Stimulated activated naive CD8-positive, alpha-beta T cell treated with anti-CD3 and anti-CD28 coated beads, Interleukin-15, Interleukin-2, amounts not matched to agents 100 ng/mL and 50 ng/mL, for 24 hours (primary cell): ENCODE measurements at regions not wholly inside any gene's neighbourhood (a gene's known extent, or its start where the extent isn't known, plus 50 kb on each side); places are given as distances from the start of the nearest gene placed in this dataset.
A peak's percentile ranks its signal among the peaks of the same experiment; 100 is the strongest.

Source experiments
- H3K27ac Mint-ChIP-seq: one replicate; pipeline ENCODE4 v1.8.0; 2021; ENCODE audit warnings: mild to moderate bottlenecking, mixed read lengths
- H3K27me3 Mint-ChIP-seq: one replicate; pipeline ENCODE4 v1.8.0; 2021; ENCODE audit warnings: mixed read lengths
- H3K36me3 Mint-ChIP-seq: one replicate; pipeline ENCODE4 v1.8.0; 2021; ENCODE audit warnings: low read depth, mixed read lengths
- H3K4me1 Mint-ChIP-seq: one replicate; pipeline ENCODE4 v1.8.0; 2021; ENCODE audit warnings: low read depth, mixed read lengths
- H3K4me3 Mint-ChIP-seq: one replicate; pipeline ENCODE4 v1.8.0; 2021; ENCODE audit warnings: mild to moderate bottlenecking, mixed read lengths
- H3K9me3 Mint-ChIP-seq: one replicate; pipeline ENCODE4 v1.8.0; 2021; ENCODE audit warnings: mixed read lengths

DNA sequence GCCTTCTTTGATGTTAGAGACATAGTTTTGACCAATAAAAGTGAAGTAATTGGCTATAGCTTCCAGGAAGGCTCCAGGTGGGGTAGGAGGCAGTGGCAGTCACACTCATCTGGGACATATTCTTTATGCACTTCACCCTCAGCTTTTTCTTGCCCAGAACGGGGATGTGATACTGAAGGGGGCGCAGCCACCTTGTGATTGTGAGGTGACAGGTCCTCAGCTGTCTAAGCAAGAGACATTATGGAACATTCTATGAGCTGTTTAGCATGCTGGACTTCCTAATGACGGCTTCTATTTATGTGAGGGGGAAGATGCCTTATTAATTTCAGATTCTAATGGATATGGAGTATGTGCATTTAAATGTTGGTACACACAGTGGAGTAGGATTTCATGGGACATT lies 151.3 kb upstream of the ZFP64 start:
- H3K4me3 Mint-ChIP-seq = no peak overlapping the region
- peaks cover 4% of the 10 kb centered on the region for H3K9me3 Mint-ChIP-seq
- peaks cover 3% of the 10 kb centered on the region for H3K4me1 Mint-ChIP-seq
- no peaks in the 10 kb centered on the region for H3K36me3 Mint-ChIP-seq
- H3K27me3 Mint-ChIP-seq = peaks cover 5% of the 10 kb centered on the region
- H3K27ac Mint-ChIP-seq = no peak overlapping the region

GRCh38 chr20:52340036-52340634 lies 148.6 kb upstream of the ZFP64 start:
- peaks cover 5% of the 10 kb centered on the region for H3K27me3 Mint-ChIP-seq
- no peaks in the 10 kb centered on the region for H3K36me3 Mint-ChIP-seq
- peaks cover 4% of the 10 kb centered on the region for H3K9me3 Mint-ChIP-seq
- no peak overlapping the region for H3K4me3 Mint-ChIP-seq
- peaks cover 3% of the 10 kb centered on the region for H3K4me1 Mint-ChIP-seq
- H3K27ac Mint-ChIP-seq = no peak overlapping the region

DNA sequence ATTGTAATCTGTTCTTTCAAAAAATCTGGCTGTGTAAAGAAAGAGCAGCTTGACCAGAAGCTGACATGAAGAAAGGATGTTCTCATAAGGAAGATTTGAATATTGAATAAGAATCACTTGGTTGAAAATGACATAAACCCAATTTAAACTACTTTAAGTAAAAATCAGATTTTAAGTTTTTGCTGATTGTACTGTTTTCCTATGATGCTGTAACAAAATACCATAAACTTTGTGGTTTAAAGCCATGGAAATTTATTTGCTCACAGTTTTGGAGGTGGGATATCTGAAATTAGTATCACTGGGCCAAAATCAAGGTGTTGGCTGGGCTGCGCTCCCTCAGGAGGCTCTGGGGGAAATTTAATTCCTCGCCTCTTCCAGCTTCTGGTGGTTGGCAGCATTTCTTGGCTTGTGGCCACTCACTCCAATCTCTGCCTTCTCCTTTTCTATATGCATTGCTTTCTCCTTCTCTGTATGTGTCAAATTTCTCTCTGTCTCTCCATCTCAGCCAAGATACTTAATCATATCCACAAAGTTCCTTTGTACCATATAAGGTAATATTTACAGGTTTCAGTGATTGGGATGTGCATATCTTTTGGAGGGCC lies 141.2 kb upstream of the ZFP64 start:
- no peak overlapping the region for H3K4me3 Mint-ChIP-seq

GRCh38 chr20:52332230-52332629 lies 140.7 kb upstream of the ZFP64 start:
- Mint-ChIP-seq H3K27me3 (peaks cover 11% of the 10 kb centered on the region), H3K4me1 (no peaks in the 10 kb centered on the region), H3K27ac (no peak overlapping the region), H3K9me3 (peaks cover 5% of the 10 kb centered on the region), H3K36me3 (no peaks in the 10 kb centered on the region), H3K4me3 (no peak overlapping the region)

More for the DNA sequence above, 141.2 kb upstream of the ZFP64 start:
- H3K27me3 Mint-ChIP-seq = peaks cover 11% of the 10 kb centered on the region
- H3K9me3 Mint-ChIP-seq = peaks cover 5% of the 10 kb centered on the region
- H3K27ac Mint-ChIP-seq = no peak overlapping the region
- no peaks in the 10 kb centered on the region for H3K36me3 Mint-ChIP-seq
- H3K4me1 Mint-ChIP-seq = no peaks in the 10 kb centered on the region

DNA sequence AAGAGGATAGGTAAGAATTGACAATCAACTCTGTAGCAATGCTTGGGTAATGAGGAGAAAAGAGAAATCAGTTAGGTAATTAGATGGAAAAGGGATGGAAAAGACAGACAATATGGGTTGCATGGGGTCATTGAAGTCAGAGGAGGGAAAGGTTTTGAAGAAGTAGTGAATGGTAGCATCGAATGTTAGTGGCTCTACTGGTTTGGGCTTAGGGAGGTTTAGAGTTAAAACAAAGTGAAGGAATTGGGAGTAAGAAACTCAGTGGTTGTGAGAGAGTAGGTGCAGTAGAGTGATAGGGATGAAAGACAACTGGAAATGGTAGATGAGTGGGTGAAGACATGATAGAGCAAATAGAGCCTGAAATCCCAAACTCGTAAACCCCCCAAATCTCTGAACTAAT lies 140.1 kb upstream of the ZFP64 start:
- H3K9me3 Mint-ChIP-seq = peaks cover 5% of the 10 kb centered on the region
- H3K27ac Mint-ChIP-seq = no peak overlapping the region
- H3K4me1 Mint-ChIP-seq = no peaks in the 10 kb centered on the region
- H3K4me3 Mint-ChIP-seq = no peak overlapping the region
- H3K27me3 Mint-ChIP-seq = peaks cover 11% of the 10 kb centered on the region
- H3K36me3 Mint-ChIP-seq = no peaks in the 10 kb centered on the region

GRCh38 chr20:52321396-52321795 lies 129.8 kb upstream of the ZFP64 start:
- no peaks in the 10 kb centered on the region for H3K36me3 Mint-ChIP-seq
- H3K4me1 Mint-ChIP-seq = no peaks in the 10 kb centered on the region
- no peak overlapping the region for H3K27ac Mint-ChIP-seq
- no peaks in the 10 kb centered on the region for H3K9me3 Mint-ChIP-seq
- H3K27me3 Mint-ChIP-seq = no peaks in the 10 kb centered on the region
- H3K4me3 Mint-ChIP-seq = no peak overlapping the region

DNA sequence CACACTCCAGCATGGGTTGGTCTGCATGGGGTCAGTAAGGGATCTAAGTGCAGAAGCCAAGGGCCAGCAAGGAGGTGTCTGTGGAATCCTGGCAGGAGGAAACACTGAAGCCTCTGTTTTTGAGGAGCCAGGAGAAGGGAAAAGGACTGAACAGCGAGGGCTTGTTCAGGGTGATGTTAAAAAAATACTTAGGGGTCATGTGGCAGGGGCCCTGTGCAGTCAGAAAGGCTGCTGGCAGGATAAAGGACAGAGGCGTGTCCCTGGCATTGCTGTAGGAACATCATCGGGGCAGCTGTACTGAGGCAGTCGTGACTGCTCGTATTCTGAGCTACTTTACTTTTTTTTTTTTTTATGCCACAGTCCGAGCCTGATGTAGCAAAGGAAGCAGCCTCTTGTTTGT lies 127.1 kb upstream of the ZFP64 start:
- no peaks in the 10 kb centered on the region for H3K9me3 Mint-ChIP-seq
- no peaks in the 10 kb centered on the region for H3K4me1 Mint-ChIP-seq
- H3K27ac Mint-ChIP-seq = no peak overlapping the region
- no peak overlapping the region for H3K4me3 Mint-ChIP-seq
- no peaks in the 10 kb centered on the region for H3K27me3 Mint-ChIP-seq
- no peaks in the 10 kb centered on the region for H3K36me3 Mint-ChIP-seq

DNA sequence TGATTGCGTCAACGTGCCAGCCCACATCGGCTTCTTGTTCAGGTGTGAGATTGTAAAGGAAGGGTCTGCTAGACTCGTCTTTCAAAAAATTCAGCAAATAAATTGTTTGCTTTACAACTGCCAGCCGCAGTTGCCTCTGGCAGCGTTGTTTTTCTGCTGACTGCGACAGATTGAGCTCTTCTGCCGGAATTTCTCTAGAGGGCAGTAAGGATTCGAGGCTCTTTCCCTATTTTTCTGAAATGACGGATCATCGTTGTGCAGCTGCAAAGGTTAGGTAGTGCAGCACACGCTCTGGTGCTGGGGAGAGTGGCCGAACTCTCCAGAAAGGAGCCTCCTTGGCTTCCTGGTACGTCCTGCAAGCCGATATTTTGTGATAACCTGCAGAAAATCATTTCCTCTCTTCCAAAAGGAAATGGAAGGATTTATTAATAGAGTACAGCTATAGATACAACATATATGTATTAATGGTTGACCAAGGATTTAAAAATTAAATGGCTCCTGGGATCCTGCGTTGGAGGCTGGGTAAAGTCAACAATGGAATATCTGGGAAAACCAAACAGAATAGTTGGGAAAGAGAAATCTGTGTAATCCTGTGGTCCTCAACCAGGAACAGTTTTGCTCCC lies 121.9 kb upstream of the ZFP64 start:
- no peaks in the 10 kb centered on the region for H3K27me3 Mint-ChIP-seq
- H3K9me3 Mint-ChIP-seq = no peaks in the 10 kb centered on the region
- no peak overlapping the region for H3K4me3 Mint-ChIP-seq
- H3K27ac Mint-ChIP-seq = no peak overlapping the region
- H3K36me3 Mint-ChIP-seq = no peaks in the 10 kb centered on the region
- H3K4me1 Mint-ChIP-seq = peaks cover 4% of the 10 kb centered on the region

DNA sequence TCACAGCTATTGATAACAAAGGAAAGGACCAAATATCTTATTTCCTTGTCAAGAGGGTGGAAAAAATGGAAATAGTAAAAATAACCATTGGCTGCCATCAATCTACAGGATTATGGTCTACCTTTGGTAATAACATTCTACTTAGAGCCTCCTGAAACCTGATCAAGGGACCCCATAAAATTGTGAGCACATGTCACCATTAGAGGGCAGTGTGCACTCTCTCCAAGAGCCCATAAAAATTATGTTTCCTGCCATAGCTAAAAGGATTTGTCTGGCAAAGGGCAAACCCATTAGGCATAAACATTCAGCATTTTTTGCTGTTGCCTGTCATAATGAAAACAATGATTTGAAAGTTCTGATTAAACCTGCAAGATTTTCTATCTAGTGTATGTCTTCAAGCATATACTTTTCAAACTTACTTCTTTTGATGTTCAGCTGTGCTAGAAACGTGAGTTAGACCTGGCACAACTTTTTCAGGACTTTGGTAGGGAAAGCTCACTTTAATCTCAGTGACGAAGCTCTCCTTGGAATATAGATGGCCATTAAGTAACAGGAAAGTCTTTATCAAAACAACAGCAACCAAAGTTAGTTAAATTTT lies 120.7 kb upstream of the ZFP64 start:
- H3K4me3 Mint-ChIP-seq = no peak overlapping the region

GRCh38 chr20:52311209-52311794 lies 119.7 kb upstream of the ZFP64 start:
- Mint-ChIP-seq H3K27me3 (no peaks in the 10 kb centered on the region), H3K4me3 (no peak overlapping the region), H3K9me3 (no peaks in the 10 kb centered on the region), H3K4me1 (peaks cover 21% of the 10 kb centered on the region), H3K27ac (no peak overlapping the region), H3K36me3 (no peaks in the 10 kb centered on the region)

More for the DNA sequence above, 120.7 kb upstream of the ZFP64 start:
- no peak overlapping the region for H3K27ac Mint-ChIP-seq
- no peaks in the 10 kb centered on the region for H3K27me3 Mint-ChIP-seq
- no peaks in the 10 kb centered on the region for H3K36me3 Mint-ChIP-seq
- no peaks in the 10 kb centered on the region for H3K9me3 Mint-ChIP-seq
- H3K4me1 Mint-ChIP-seq = peaks cover 11% of the 10 kb centered on the region

DNA sequence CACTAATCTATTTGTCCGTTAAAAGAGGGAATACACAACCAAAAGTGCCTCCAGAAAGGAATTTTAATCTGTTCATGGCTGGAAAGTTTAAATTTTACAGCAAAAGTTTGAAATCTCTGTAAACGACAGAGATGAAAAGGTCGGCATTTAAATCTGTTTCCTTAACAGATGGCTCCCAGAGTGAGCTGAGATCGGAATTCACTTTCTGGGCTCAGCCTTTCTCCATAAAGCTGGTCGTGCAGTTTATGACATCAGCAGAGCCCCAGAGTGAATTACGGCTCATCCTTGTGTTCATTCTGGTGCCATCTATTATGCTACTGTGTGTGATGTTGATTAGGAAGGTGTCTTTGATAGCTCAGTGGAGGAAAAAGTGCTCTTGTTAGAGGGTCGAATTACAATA lies 117.6 kb upstream of the ZFP64 start:
- Mint-ChIP-seq H3K4me1 (peaks cover 39% of the 10 kb centered on the region), H3K27ac (no peak overlapping the region), H3K36me3 (no peaks in the 10 kb centered on the region), H3K4me3 (no peak overlapping the region), H3K9me3 (peaks cover 7% of the 10 kb centered on the region), H3K27me3 (no peaks in the 10 kb centered on the region)

- peaks cover 60% of the 10 kb centered on the region for H3K4me1 Mint-ChIP-seq
- no peak overlapping the region for H3K4me3 Mint-ChIP-seq
- H3K27me3 Mint-ChIP-seq = no peaks in the 10 kb centered on the region
- H3K36me3 Mint-ChIP-seq = no peaks in the 10 kb centered on the region
- no peak overlapping the region for H3K27ac Mint-ChIP-seq
- H3K9me3 Mint-ChIP-seq = peaks cover 7% of the 10 kb centered on the region
These were observed 114.9 kb upstream of the ZFP64 start for GRCh38 chr20:52306477-52306876.

DNA sequence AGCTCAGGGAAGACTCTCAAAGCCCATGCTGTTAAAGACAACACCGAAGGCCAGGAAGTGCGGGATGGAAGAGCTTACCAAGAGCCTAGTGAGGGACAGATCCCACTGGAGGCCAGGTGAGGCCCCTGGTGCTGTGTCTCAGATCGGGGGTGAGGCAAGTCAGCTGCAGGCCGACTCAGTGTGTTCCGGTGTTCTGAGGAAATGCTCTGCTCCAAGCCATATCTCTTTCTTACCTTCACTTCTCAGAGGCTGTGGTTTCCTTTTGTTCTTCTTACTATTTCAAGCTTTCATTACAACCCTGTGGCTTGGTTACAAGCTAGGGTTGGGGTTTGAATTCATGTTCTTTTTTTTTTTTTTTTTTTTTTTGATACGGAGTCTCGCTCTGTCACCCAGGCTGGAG lies 114.3 kb upstream of the ZFP64 start:
- Mint-ChIP-seq H3K9me3 (peaks cover 7% of the 10 kb centered on the region), H3K27me3 (no peaks in the 10 kb centered on the region), H3K4me1 (peaks cover 60% of the 10 kb centered on the region), H3K27ac (peak overlapping the region; percentile 9), H3K4me3 (no peak overlapping the region), H3K36me3 (no peaks in the 10 kb centered on the region)

DNA sequence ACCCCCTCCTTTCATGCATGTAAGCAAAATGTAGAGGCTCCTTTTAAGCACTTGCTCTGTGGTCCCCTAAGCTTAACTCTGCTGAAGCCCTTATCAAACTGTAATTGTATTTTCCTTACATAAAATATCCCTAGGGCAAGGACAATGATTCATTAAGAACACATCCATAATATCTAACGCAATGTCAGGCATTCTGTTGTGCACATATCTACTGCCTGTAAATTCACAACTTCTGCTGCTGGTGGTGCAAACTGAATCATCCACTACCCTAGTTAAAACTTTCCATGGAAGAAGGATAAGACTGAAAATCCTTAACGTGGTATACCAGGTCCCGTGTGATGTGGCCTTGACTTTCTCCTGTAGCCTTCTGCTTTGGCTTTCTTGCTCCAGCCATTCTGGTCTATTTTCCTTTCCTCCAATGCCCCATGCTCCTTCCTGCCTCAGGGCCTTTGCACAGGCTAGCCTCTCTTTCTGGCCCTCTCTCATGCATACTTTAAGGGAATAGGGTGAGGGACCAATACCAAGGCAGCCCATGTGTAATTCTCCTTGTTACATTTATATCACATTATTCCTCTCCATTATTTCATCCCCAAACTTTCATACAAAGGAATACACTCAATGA lies 113.6 kb upstream of the ZFP64 start:
- peaks cover 60% of the 10 kb centered on the region for H3K4me1 Mint-ChIP-seq
- H3K27ac Mint-ChIP-seq = peak overlapping the region; percentile 9
- no peaks in the 10 kb centered on the region for H3K36me3 Mint-ChIP-seq
- H3K9me3 Mint-ChIP-seq = peaks cover 7% of the 10 kb centered on the region
- H3K27me3 Mint-ChIP-seq = no peaks in the 10 kb centered on the region
- no peak overlapping the region for H3K4me3 Mint-ChIP-seq
